Mucosa of stomach (tissue), 1 donor: ENCODE measurements at regions not wholly inside any gene's neighbourhood (a gene's known extent, or its start where the extent isn't known, plus 50 kb on each side); places are given as distances from the start of the nearest gene placed in this dataset.

ENCODE experiments used
- H3K27me3 ChIP-seq: one replicate; pipeline ENCODE4 v1.7.0; 2013; ENCODE audit warnings: mild to moderate bottlenecking, low read length; ENCODE audit not compliant: control insufficient read depth, insufficient read depth
- H3K36me3 ChIP-seq: one replicate; pipeline ENCODE4 v1.7.0; 2013; ENCODE audit warnings: low read length; ENCODE audit not compliant: control insufficient read depth, insufficient read depth
- H3K4me1 ChIP-seq: one replicate; pipeline ENCODE4 v1.7.0; 2013; ENCODE audit warnings: mild to moderate bottlenecking, low read length; ENCODE audit not compliant: control insufficient read depth, insufficient read depth
- H3K4me3 ChIP-seq: one replicate; pipeline ENCODE4 v1.7.0; 2013; ENCODE audit warnings: low read length
- H3K9ac ChIP-seq: one replicate; pipeline ENCODE4 v1.7.0; 2013; ENCODE audit warnings: mild to moderate bottlenecking, low read length, moderate library complexity
- H3K9me3 ChIP-seq: one replicate; pipeline ENCODE4 v1.7.0; 2013; ENCODE audit warnings: mild to moderate bottlenecking, low read length, moderate library complexity; ENCODE audit not compliant: control insufficient read depth
- donor health status: Pancreatic carcinoma.

DNA sequence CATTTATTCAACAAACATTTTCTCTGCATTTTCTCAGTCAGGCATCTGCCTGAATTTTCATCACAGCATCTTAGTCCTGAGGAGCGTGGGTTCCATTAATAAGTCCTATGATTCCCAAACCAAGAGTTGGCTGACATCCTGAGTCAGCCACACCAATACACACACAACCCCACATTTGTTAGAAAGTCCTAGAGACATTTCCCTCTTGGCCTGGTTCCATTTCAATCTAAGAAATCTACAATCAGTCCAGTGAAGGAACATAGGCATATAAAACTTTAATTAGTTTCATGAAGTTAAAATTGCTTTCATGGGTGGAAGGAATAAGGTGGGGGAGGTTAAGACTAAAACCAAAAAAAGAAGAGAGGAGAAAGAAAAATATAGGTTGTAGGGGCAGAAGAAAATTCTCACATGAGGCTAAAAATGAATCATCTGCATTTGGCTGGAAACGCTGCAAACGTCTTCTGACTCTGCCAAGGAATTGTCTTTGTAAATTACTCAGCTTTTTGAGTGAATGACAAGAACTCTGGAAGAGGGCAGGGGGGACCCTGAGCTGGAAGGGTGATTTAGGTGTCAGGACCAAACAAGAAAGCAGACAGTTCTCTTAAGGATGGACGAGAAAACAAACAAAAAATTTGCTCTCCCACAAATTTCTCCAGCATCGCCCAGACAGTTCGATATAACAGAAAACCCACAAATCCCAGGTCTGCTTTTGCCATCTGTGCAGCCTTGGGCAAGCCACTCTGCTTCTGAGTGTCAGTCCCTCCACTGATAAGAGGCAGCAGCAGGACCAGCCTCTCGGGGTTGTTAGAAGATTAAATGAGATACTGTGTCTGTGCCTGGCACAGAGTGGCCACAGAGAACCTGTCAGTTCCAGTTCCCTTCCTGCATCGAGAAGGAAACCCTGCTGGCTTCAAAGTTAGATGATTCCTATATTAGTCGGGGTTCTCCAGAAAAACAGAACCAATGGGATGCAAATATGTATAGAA lies 289.7 kb downstream of the CDK5RAP2 start:
- Histone ChIP-seq H3K36me3 (no peaks in the 10 kb centered on the region), H3K9ac (no peak overlapping the region), H3K9me3 (no peaks in the 10 kb centered on the region), H3K4me1 (no peaks in the 10 kb centered on the region), H3K4me3 (no peak overlapping the region), H3K27me3 (no peaks in the 10 kb centered on the region)

DNA sequence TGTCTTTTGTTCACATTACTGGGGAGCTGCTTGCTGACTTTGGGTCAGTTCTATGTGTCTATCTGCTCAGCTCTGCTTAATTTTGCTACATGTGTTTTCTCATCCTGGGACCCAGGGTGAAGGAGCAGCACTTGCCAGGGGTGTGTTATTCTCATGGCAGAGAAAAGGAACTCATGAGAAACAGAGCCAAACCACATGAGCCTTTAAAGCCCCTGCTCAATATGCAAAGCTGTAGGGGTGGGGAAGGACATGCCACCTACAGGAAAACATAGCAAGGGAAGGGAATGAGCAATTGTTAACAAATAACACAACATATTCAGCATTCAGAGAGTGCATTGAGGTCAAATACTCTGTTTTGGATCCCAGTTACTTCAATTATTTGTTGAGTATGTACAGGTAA lies 290.9 kb downstream of the CDK5RAP2 start:
- Histone ChIP-seq H3K4me3 (no peak overlapping the region), H3K36me3 (no peaks in the 10 kb centered on the region), H3K9me3 (no peaks in the 10 kb centered on the region), H3K4me1 (no peaks in the 10 kb centered on the region), H3K27me3 (no peaks in the 10 kb centered on the region), H3K9ac (no peak overlapping the region)

- Histone ChIP-seq H3K27me3 (no peaks in the 10 kb centered on the region), H3K9me3 (no peaks in the 10 kb centered on the region), H3K36me3 (no peaks in the 10 kb centered on the region), H3K4me3 (no peak overlapping the region), H3K4me1 (no peaks in the 10 kb centered on the region), H3K9ac (no peak overlapping the region)
These were observed 293.4 kb downstream of the CDK5RAP2 start for GRCh38 chr9:120286530-120286929.

DNA sequence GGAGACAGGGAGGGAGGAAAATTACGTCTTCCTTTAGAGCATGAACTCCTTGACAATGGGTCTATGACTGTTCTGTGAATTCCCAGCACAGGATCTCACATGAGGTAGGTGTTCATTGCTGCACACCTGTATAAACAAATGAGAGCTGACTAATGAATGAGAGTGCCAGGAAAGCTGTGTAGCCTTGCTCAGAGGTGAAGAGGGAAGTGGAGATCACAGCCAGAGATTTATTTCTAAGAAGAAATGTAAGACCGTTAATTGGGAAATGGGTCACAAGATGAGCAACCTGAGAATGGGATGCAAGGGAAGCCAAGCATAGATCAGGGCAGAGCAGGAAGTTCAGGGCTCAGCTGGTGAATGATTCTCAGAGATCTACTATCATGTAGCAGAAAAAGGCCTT lies 295.1 kb downstream of the CDK5RAP2 start:
- Histone ChIP-seq H3K4me3 (no peak overlapping the region), H3K9me3 (no peaks in the 10 kb centered on the region), H3K36me3 (no peaks in the 10 kb centered on the region), H3K4me1 (no peaks in the 10 kb centered on the region), H3K27me3 (no peaks in the 10 kb centered on the region), H3K9ac (no peak overlapping the region)

DNA sequence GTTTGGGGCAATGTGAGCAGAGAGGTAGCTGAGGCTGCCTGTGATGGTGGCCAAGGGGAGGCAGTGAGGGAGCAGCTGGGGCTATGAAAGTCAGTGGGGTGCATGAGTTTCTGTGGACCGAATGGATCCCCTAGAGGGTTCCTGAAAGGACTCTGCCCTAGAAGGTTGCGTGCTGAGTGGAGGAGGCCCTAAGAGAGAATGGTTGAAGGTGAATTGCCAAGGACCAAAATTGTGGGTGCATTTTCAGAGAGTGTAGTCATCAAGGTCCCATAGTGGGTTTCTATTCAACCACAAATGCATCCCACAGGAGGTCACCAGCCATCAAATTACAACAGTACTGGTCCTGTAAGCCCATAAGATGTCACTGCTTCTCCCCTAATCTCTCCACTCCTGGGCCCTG lies 298.3 kb downstream of the CDK5RAP2 start:
- H3K9ac ChIP-seq: no peak overlapping the region
- no peaks in the 10 kb centered on the region for H3K9me3 ChIP-seq
- H3K4me3 ChIP-seq: no peak overlapping the region
- no peaks in the 10 kb centered on the region for H3K27me3 ChIP-seq
- H3K36me3 ChIP-seq: no peaks in the 10 kb centered on the region
- H3K4me1 ChIP-seq: no peaks in the 10 kb centered on the region

- Histone ChIP-seq H3K27me3 (no peaks in the 10 kb centered on the region), H3K9ac (no peak overlapping the region), H3K9me3 (no peaks in the 10 kb centered on the region), H3K4me1 (no peaks in the 10 kb centered on the region), H3K36me3 (no peaks in the 10 kb centered on the region), H3K4me3 (no peak overlapping the region)
These were observed 312.0 kb downstream of the CDK5RAP2 start for GRCh38 chr9:120267929-120268328.

DNA sequence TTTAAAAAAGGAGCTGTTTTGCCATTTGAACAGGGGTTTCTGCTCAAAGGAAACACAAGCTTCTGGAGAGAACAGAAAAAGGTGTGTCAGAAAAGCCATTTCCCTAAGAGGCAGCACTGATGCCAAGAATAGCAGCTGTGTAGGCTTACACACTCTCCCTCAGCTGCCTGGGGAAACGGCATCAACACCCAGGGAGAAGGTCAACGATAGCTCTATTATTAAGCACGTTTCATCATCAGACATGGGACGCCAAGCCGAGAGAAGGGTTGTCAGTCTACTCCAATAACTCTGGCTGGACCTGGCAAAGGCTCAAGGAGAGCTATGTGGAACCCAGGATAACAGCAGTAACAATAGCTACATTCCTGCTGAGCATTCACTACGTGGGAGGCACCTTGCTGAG lies 314.2 kb downstream of the CDK5RAP2 start:
- H3K4me1 ChIP-seq: no peaks in the 10 kb centered on the region

DNA sequence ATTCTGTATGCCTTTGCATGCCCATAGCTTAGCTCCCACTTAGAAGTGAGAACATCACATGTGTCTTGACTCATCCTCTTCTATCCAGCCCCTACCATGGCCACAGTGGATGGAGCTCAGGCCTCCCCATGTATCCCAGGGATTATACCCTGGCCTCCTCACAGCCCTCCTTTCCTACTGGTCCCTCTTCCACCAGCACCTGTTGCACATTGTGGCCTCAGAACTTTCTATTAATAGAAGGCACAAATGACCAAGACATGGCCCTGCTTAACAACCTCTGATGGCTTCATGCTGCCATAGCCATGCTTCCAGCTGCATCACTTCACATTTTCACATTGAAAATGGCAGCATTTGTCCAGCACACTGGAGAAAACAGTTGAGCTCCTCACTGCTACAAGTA lies 315.4 kb downstream of the CDK5RAP2 start:
- no peaks in the 10 kb centered on the region for H3K27me3 ChIP-seq
- no peak overlapping the region for H3K4me3 ChIP-seq
- no peaks in the 10 kb centered on the region for H3K9me3 ChIP-seq
- no peak overlapping the region for H3K9ac ChIP-seq
- no peaks in the 10 kb centered on the region for H3K36me3 ChIP-seq
- no peaks in the 10 kb centered on the region for H3K4me1 ChIP-seq

More for the DNA sequence above, 314.2 kb downstream of the CDK5RAP2 start:
- no peak overlapping the region for H3K9ac ChIP-seq
- H3K27me3 ChIP-seq: no peaks in the 10 kb centered on the region
- H3K9me3 ChIP-seq: no peaks in the 10 kb centered on the region
- no peak overlapping the region for H3K4me3 ChIP-seq
- no peaks in the 10 kb centered on the region for H3K36me3 ChIP-seq

GRCh38 chr9:120263836-120264235 lies 316.1 kb downstream of the CDK5RAP2 start:
- Histone ChIP-seq H3K4me3 (no peak overlapping the region), H3K9ac (no peak overlapping the region), H3K36me3 (no peaks in the 10 kb centered on the region), H3K27me3 (no peaks in the 10 kb centered on the region), H3K9me3 (no peaks in the 10 kb centered on the region), H3K4me1 (no peaks in the 10 kb centered on the region)

DNA sequence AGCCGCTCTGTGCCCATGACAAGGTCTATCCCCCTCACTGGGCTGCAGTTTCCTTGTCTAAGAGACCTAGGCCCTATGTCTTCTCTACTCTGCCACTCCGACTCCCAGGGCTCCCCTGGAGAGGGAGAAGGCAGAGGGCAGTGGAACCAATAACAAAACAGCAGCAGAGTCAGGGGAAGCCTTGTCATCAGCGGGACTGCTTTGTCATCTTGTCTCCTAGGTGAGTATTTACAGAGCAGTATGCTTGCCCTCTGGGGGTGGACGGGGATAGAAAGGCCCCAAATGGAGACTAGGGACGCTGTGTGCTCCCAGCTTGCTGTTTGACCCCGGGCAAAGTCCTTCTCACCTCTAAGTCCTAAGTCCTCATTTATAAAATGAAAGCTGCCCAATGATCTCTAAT lies 318.5 kb downstream of the CDK5RAP2 start:
- no peaks in the 10 kb centered on the region for H3K4me1 ChIP-seq
- H3K36me3 ChIP-seq: no peaks in the 10 kb centered on the region
- no peak overlapping the region for H3K9ac ChIP-seq
- no peaks in the 10 kb centered on the region for H3K9me3 ChIP-seq
- no peak overlapping the region for H3K4me3 ChIP-seq
- no peaks in the 10 kb centered on the region for H3K27me3 ChIP-seq

DNA sequence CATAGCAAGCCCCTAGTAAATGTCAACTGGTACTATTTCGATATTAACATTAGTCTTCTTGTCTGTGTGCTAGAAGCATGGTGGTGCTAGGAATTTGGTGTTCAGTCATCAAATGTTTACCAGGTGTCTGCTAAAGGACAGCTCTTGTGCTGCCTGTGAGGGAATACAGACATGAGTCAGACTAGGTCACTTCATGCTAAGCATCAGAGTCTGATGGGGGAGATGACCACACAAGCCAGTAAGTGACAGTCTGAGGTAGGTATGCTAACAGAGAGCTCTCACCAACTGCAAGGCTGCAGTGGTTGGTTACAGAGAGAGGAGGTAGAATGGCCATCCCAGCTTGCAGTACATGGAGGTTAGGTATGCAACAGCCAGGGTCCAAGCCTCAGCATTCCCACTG lies 320.9 kb downstream of the CDK5RAP2 start:
- Histone ChIP-seq H3K9ac (no peak overlapping the region), H3K4me1 (no peaks in the 10 kb centered on the region), H3K36me3 (no peaks in the 10 kb centered on the region), H3K27me3 (no peaks in the 10 kb centered on the region), H3K4me3 (no peak overlapping the region), H3K9me3 (no peaks in the 10 kb centered on the region)

GRCh38 chr9:120258096-120258495 lies 321.9 kb downstream of the CDK5RAP2 start:
- Histone ChIP-seq H3K4me3 (no peak overlapping the region), H3K4me1 (no peaks in the 10 kb centered on the region), H3K9ac (no peak overlapping the region), H3K9me3 (no peaks in the 10 kb centered on the region), H3K36me3 (no peaks in the 10 kb centered on the region), H3K27me3 (no peaks in the 10 kb centered on the region)
